H9 (cell line): ENCODE measurements at regions not wholly inside any gene's neighbourhood (a gene's known extent, or its start where the extent isn't known, plus 50 kb on each side); places are given as distances from the start of the nearest gene placed in this dataset.
A peak's percentile ranks its signal among the peaks of the same experiment; 100 is the strongest.

Experiments used
- DNase-seq: peaks from one replicate; pipeline ENCODE4 v3.0.0-alpha.2; 2017
- H2AFZ ChIP-seq: one replicate; pipeline ENCODE4 v1.6.1; 2013; ENCODE audit warnings: mild to moderate bottlenecking, low read length, control low read depth, moderate library complexity
- H2AK5ac ChIP-seq: 2 replicates; pipeline ENCODE4 v1.6.1; 2013; ENCODE audit warnings: low read length, control low read depth, mixed read lengths; ENCODE audit not compliant: insufficient read length
- H2BK120ac ChIP-seq: one replicate; pipeline ENCODE4 v1.6.1; 2013; ENCODE audit warnings: low read depth, mild to moderate bottlenecking, low read length, control low read depth, inconsistent platforms; ENCODE audit not compliant: poor library complexity, severe bottlenecking
- H2BK12ac ChIP-seq: 2 replicates; pipeline ENCODE4 v1.6.1; 2013; ENCODE audit warnings: low read length, control low read depth, mixed read lengths, low read depth; ENCODE audit not compliant: insufficient read length
- H2BK15ac ChIP-seq: 2 replicates; pipeline ENCODE4 v1.6.1; 2013; ENCODE audit warnings: low read depth, low read length, control low read depth
- H2BK20ac ChIP-seq: one replicate; pipeline ENCODE4 v1.6.1; 2013; ENCODE audit warnings: low read depth, mild to moderate bottlenecking, low read length, control low read depth, inconsistent platforms; ENCODE audit not compliant: poor library complexity, severe bottlenecking
- H2BK5ac ChIP-seq: 2 replicates; pipeline ENCODE4 v1.6.1; 2013; ENCODE audit warnings: low read length, control low read depth, mixed read lengths; ENCODE audit not compliant: insufficient read length
- H3K14ac ChIP-seq: 2 replicates; pipeline ENCODE4 v1.6.1; 2013; ENCODE audit warnings: low read length, control low read depth; ENCODE audit not compliant: insufficient read depth
- H3K18ac ChIP-seq: 2 replicates; pipeline ENCODE4 v1.6.1; 2013; ENCODE audit warnings: low read depth, mild to moderate bottlenecking, mixed read lengths, low read length, control low read depth; ENCODE audit not compliant: insufficient read length
- H3K23ac ChIP-seq: 2 replicates; pipeline ENCODE4 v1.6.1; 2013; ENCODE audit warnings: low read length, control low read depth, mixed read lengths, low read depth; ENCODE audit not compliant: insufficient read length
- H3K23me2 ChIP-seq: 2 replicates; pipeline ENCODE4 v1.6.1; 2013; ENCODE audit warnings: low read depth, mild to moderate bottlenecking, mixed read lengths, low read length, control low read depth; ENCODE audit not compliant: insufficient read length, poor library complexity, severe bottlenecking
- H3K27ac ChIP-seq: 2 replicates; pipeline ENCODE4 v1.5.1; 2013; ENCODE audit warnings: low read length, control low read depth, mixed read lengths, low read depth; ENCODE audit not compliant: insufficient read length
- H3K27me3 ChIP-seq: 2 replicates; pipeline ENCODE4 v1.6.1; 2013; ENCODE audit warnings: low read length, control low read depth, inconsistent platforms; ENCODE audit not compliant: insufficient read depth
- H3K4ac ChIP-seq: 2 replicates; pipeline ENCODE4 v1.6.1; 2013; ENCODE audit warnings: low read depth, mild to moderate bottlenecking, control low read depth, inconsistent platforms, low read length, moderate library complexity
- H3K4me1 ChIP-seq: 2 replicates; pipeline ENCODE4 v1.6.1; 2013; ENCODE audit warnings: low read length, control low read depth, inconsistent platforms; ENCODE audit not compliant: insufficient read depth
- H3K4me2 ChIP-seq: 2 replicates; pipeline ENCODE4 v1.6.1; 2013; ENCODE audit warnings: low read length, control low read depth, mixed read lengths; ENCODE audit not compliant: insufficient read length, insufficient read depth
- H3K56ac ChIP-seq: 2 replicates; pipeline ENCODE4 v1.6.1; 2013; ENCODE audit warnings: low read depth, mild to moderate bottlenecking, mixed read lengths, low read length, control low read depth; ENCODE audit not compliant: insufficient read length
- H3K79me1 ChIP-seq: 2 replicates; pipeline ENCODE4 v1.6.1; 2013; ENCODE audit warnings: low read depth, mild to moderate bottlenecking, moderate library complexity, low read length, control low read depth, inconsistent platforms; ENCODE audit not compliant: insufficient read depth, poor library complexity, severe bottlenecking
- H3K79me2 ChIP-seq: 2 replicates; pipeline ENCODE4 v1.6.1; 2013; ENCODE audit warnings: low read length, control low read depth, inconsistent platforms; ENCODE audit not compliant: insufficient read depth
- H3K9ac ChIP-seq: 2 replicates; pipeline ENCODE4 v1.6.1; 2013; ENCODE audit warnings: low read length, control low read depth, mixed read lengths; ENCODE audit not compliant: insufficient read length; ENCODE audit errors: extremely low read depth
- H3K9me3 ChIP-seq: one replicate; pipeline ENCODE4 v1.6.1; 2013; ENCODE audit warnings: low read depth, low read length, inconsistent platforms; ENCODE audit not compliant: control insufficient read depth
- H3T11ph ChIP-seq: one replicate; pipeline ENCODE4 v1.6.1; 2013; ENCODE audit warnings: mild to moderate bottlenecking, low read length, control low read depth, inconsistent platforms
- H4K20me1 ChIP-seq: one replicate; pipeline ENCODE4 v1.6.1; 2013; ENCODE audit not compliant: control insufficient read depth, insufficient read length, insufficient read depth
- H4K5ac ChIP-seq: 2 replicates; pipeline ENCODE4 v1.6.1; 2013; ENCODE audit warnings: low read depth, mild to moderate bottlenecking, mixed read lengths, low read length, control low read depth; ENCODE audit not compliant: insufficient read length
- H4K8ac ChIP-seq: replicated peaks from 2 replicates; pipeline ENCODE4 v1.6.1; 2013; ENCODE audit warnings: low read length, control low read depth, mixed read lengths, low read depth; ENCODE audit not compliant: insufficient read length
- H4K91ac ChIP-seq: 2 replicates; pipeline ENCODE4 v1.6.1; 2013; ENCODE audit warnings: low read depth, mild to moderate bottlenecking, moderate library complexity, mixed read lengths, low read length, control low read depth; ENCODE audit not compliant: insufficient read length
- H3K27ac Mint-ChIP-seq, 3 experiments: 2 replicates in 2 of 3; 3 replicates in 1 of 3; pipeline ENCODE4 v1.8.0; 2020 to 2021; ENCODE audit warnings: mixed read lengths in 3 of 3, mild to moderate bottlenecking in 1 of 3, moderate library complexity in 1 of 3
- H3K27me3 Mint-ChIP-seq: 2 replicates; pipeline ENCODE4 v1.8.0; 2021; ENCODE audit warnings: low read depth, mild to moderate bottlenecking, moderate library complexity, mixed read lengths
- H3K36me3 Mint-ChIP-seq, 3 experiments: 2 replicates in 2 of 3; 3 replicates in 1 of 3; pipeline ENCODE4 v1.8.0; 2020 to 2021; ENCODE audit warnings: low read depth in 3 of 3, mixed read lengths in 3 of 3; ENCODE audit not compliant: insufficient read depth in 1 of 3
- H3K4me1 Mint-ChIP-seq, 2 experiments: 2 replicates each; pipeline ENCODE4 v1.8.0; 2020; ENCODE audit warnings: mixed read lengths in 2 of 2
- H3K4me3 Mint-ChIP-seq, 2 experiments: 2 replicates in 1 of 2; 3 replicates in 1 of 2; pipeline ENCODE4 v1.8.0; 2020 to 2021; ENCODE audit warnings: mild to moderate bottlenecking in 2 of 2, mixed read lengths in 2 of 2, moderate library complexity in 1 of 2
- H3K9me3 Mint-ChIP-seq, 2 experiments: 2 replicates in 1 of 2; 3 replicates in 1 of 2; pipeline ENCODE4 v1.8.0; 2020; ENCODE audit warnings: mild to moderate bottlenecking in 2 of 2, mixed read lengths in 2 of 2, moderate library complexity in 1 of 2
- whole genome bisulfite sequencing: extraction: QIAGEN DNeasy Blood & Tissue Kit; methylation state at CpG from one replicate; pipeline ENCODE4 v1.1.7; 2013; ENCODE audit warnings: missing lambda C conversion rate, low lambda C conversion rate, mixed read lengths; ENCODE audit not compliant: insufficient read length; ENCODE audit errors: extremely low coverage; 5-methylcytosine and 5-hydroxymethylcytosine counted together
- TF ChIP-seq, protein P1 (sequence below): fragments of 200-600 bp; sonication (generic); conservative IDR thresholded peaks from 3 replicates; pipeline ENCODE4 v1.8.0; 2021; ENCODE audit warnings: antibody characterized with exemption, mild to moderate bottlenecking

GRCh38 chr17:77273397-77274085, 132.8 kb downstream of the SEC14L1 start:
- H4K20me1 ChIP-seq = peaks cover 3% of the 10 kb centered on the region

More at GRCh38 chr17:77273397-77274085, 132.8 kb downstream of the SEC14L1 start:
- Mint-ChIP-seq H3K27me3 (peaks cover 22% of the 10 kb centered on the region), H3K36me3 (no peaks in the 10 kb centered on the region), H3K4me1 (peaks cover 0 to 4% of the 10 kb centered on the region in 2 experiments; a peak in 1 of 4 replicates), H3K27ac (no peak overlapping the region), H3K4me3 (no peak overlapping the region), H3K9me3 (no peaks in the 10 kb centered on the region)
- H4K91ac ChIP-seq = no peak overlapping the region
- TF ChIP-seq, protein P1, sequence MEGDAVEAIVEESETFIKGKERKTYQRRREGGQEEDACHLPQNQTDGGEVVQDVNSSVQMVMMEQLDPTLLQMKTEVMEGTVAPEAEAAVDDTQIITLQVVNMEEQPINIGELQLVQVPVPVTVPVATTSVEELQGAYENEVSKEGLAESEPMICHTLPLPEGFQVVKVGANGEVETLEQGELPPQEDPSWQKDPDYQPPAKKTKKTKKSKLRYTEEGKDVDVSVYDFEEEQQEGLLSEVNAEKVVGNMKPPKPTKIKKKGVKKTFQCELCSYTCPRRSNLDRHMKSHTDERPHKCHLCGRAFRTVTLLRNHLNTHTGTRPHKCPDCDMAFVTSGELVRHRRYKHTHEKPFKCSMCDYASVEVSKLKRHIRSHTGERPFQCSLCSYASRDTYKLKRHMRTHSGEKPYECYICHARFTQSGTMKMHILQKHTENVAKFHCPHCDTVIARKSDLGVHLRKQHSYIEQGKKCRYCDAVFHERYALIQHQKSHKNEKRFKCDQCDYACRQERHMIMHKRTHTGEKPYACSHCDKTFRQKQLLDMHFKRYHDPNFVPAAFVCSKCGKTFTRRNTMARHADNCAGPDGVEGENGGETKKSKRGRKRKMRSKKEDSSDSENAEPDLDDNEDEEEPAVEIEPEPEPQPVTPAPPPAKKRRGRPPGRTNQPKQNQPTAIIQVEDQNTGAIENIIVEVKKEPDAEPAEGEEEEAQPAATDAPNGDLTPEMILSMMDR = no peak
- H4K5ac ChIP-seq = no peak overlapping the region
- H2BK120ac ChIP-seq = no peak overlapping the region
- H3K4ac ChIP-seq = no peak overlapping the region
- no CpG with 5 or more reads among the region's 7 CpGs for WGBS
- no peaks in the 10 kb centered on the region for H3K79me1 ChIP-seq
- H3K27ac ChIP-seq = no peak overlapping the region
- H2AFZ ChIP-seq = no peak overlapping the region
- no peak overlapping the region for H3K14ac ChIP-seq
- DNase-seq = peak; percentile 21
- no peak overlapping the region for H3T11ph ChIP-seq
- no peak overlapping the region for H2BK12ac ChIP-seq
- no peak overlapping the region for H2AK5ac ChIP-seq
- no peak overlapping the region for H2BK20ac ChIP-seq
- no peaks in the 10 kb centered on the region for H3K23me2 ChIP-seq
- H3K18ac ChIP-seq = no peak overlapping the region
- H3K4me1 ChIP-seq = no peaks in the 10 kb centered on the region
- no peaks in the 10 kb centered on the region for H3K79me2 ChIP-seq
- H2BK15ac ChIP-seq = no peak overlapping the region
- H2BK5ac ChIP-seq = no peak overlapping the region
- H3K56ac ChIP-seq = no peak overlapping the region
- H3K9ac ChIP-seq = no peak overlapping the region
- H4K8ac ChIP-seq = no peak overlapping the region
- no peaks in the 10 kb centered on the region for H3K9me3 ChIP-seq
- no peak overlapping the region for H3K23ac ChIP-seq
- no peaks in the 10 kb centered on the region for H3K27me3 ChIP-seq
- no peak overlapping the region for H3K4me2 ChIP-seq
